ENCODE measurements at regions not wholly inside any gene's neighbourhood (a gene's known extent, or its start where the extent isn't known, plus 50 kb on each side); places are given as distances from the start of the nearest gene placed in this dataset.

GRCh38 chr13:58782736-58783135, 1151.2 kb downstream of the PCDH17 start:
- no peak for DNase-seq (ENCODE audit: low read depth in 3 of 3)

- no peak for DNase-seq (ENCODE audit: low read depth in 3 of 3)
These were observed 1161.3 kb downstream of the PCDH17 start for GRCh38 chr13:58792854-58793253.

- DNase-seq (ENCODE audit: low read depth in 3 of 3), result no peak
These were observed 1164.2 kb downstream of the PCDH17 start for GRCh38 chr13:58795715-58796114.

GRCh38 chr13:58804832-58805231, 1173.3 kb downstream of the PCDH17 start:
- DNase-seq (ENCODE audit: low read depth in 3 of 3), result no peak

GRCh38 chr13:58806401-58806800, 1174.9 kb downstream of the PCDH17 start:
- DNase-seq (ENCODE audit: low read depth in 3 of 3), result no peak

GRCh38 chr13:58823701-58824100, 1192.2 kb downstream of the PCDH17 start:
- no peak for DNase-seq (ENCODE audit: low read depth in 3 of 3)

GRCh38 chr13:58827904-58828303, 1196.4 kb downstream of the PCDH17 start:
- no peak for DNase-seq (ENCODE audit: low read depth in 3 of 3)

GRCh38 chr13:58830841-58831240, 1199.3 kb downstream of the PCDH17 start:
- DNase-seq (ENCODE audit: low read depth in 3 of 3), result no peak

- DNase-seq (ENCODE audit: low read depth in 3 of 3), result no peak
These were observed 1207.1 kb downstream of the PCDH17 start for GRCh38 chr13:58838615-58839014.

GRCh38 chr13:58843071-58843470, 1211.5 kb downstream of the PCDH17 start:
- DNase-seq (ENCODE audit: low read depth in 3 of 3), result no peak

- no peak for DNase-seq (ENCODE audit: low read depth in 3 of 3)
These were observed 1212.0 kb downstream of the PCDH17 start for GRCh38 chr13:58843567-58843966.

- DNase-seq (ENCODE audit: low read depth in 3 of 3), result no peak
These were observed 1218.6 kb downstream of the PCDH17 start for GRCh38 chr13:58850161-58850560.

GRCh38 chr13:58852076-58852475, 1220.5 kb downstream of the PCDH17 start:
- DNase-seq (ENCODE audit: low read depth in 3 of 3), result no peak

GRCh38 chr13:58855283-58855682, 1223.7 kb downstream of the PCDH17 start:
- DNase-seq (ENCODE audit: low read depth in 3 of 3), result no peak

- no peak for DNase-seq (ENCODE audit: low read depth in 3 of 3)
These were observed 1227.4 kb downstream of the PCDH17 start for GRCh38 chr13:58858870-58859371.

- no peak for DNase-seq (ENCODE audit: low read depth in 3 of 3)
These were observed 1233.7 kb downstream of the PCDH17 start for GRCh38 chr13:58865286-58865685.

- DNase-seq (ENCODE audit: low read depth in 3 of 3), result no peak
These were observed 1238.0 kb downstream of the PCDH17 start for GRCh38 chr13:58869566-58869965.

GRCh38 chr13:58876473-58876872, 1244.9 kb downstream of the PCDH17 start:
- DNase-seq (ENCODE audit: low read depth in 3 of 3), result no peak

GRCh38 chr13:58879114-58879513, 1247.6 kb downstream of the PCDH17 start:
- no peak for DNase-seq (ENCODE audit: low read depth in 3 of 3)

GRCh38 chr13:58882516-58882915, 1251.0 kb downstream of the PCDH17 start:
- DNase-seq (ENCODE audit: low read depth in 3 of 3), result no peak

- DNase-seq (ENCODE audit: low read depth in 3 of 3), result no peak
These were observed 1251.9 kb downstream of the PCDH17 start for GRCh38 chr13:58883405-58883804.

GRCh38 chr13:58884353-58885209, 1253.0 kb downstream of the PCDH17 start:
- no peak for DNase-seq (ENCODE audit: low read depth in 3 of 3)

GRCh38 chr13:58889474-58889873, 1257.9 kb downstream of the PCDH17 start:
- no peak for DNase-seq (ENCODE audit: low read depth in 3 of 3)

- DNase-seq (ENCODE audit: low read depth in 3 of 3), result no peak
These were observed 1261.9 kb downstream of the PCDH17 start for GRCh38 chr13:58893396-58893795.

Data from stimulated activated CD4-positive, alpha-beta T cell treated with anti-CD3 and anti-CD28 coated beads, TNF-alpha, amount 100 ng/mL, for 4 hours (primary cell).